ENCODE measurements at regions not wholly inside any gene's neighbourhood (a gene's known extent, or its start where the extent isn't known, plus 50 kb on each side); places are given as distances from the start of the nearest gene placed in this dataset.

GRCh38 chr20:60789399-60789798 is 462.7 kb upstream of the CDH4 start:
- no peak for TF ChIP-seq SMC3 (IDR thresholded peaks at IDR 0.05; ENCODE audit: low read depth, low read length)
- TF ChIP-seq, protein P1, sequence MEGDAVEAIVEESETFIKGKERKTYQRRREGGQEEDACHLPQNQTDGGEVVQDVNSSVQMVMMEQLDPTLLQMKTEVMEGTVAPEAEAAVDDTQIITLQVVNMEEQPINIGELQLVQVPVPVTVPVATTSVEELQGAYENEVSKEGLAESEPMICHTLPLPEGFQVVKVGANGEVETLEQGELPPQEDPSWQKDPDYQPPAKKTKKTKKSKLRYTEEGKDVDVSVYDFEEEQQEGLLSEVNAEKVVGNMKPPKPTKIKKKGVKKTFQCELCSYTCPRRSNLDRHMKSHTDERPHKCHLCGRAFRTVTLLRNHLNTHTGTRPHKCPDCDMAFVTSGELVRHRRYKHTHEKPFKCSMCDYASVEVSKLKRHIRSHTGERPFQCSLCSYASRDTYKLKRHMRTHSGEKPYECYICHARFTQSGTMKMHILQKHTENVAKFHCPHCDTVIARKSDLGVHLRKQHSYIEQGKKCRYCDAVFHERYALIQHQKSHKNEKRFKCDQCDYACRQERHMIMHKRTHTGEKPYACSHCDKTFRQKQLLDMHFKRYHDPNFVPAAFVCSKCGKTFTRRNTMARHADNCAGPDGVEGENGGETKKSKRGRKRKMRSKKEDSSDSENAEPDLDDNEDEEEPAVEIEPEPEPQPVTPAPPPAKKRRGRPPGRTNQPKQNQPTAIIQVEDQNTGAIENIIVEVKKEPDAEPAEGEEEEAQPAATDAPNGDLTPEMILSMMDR (IDR thresholded peaks at IDR 0.05), result no peak
- TF ChIP-seq USF2 (IDR thresholded peaks at IDR 0.05; ENCODE audit: borderline replicate concordance, low read depth, low read length), result no peak
- no peak for TF ChIP-seq IRF3 (IDR thresholded peaks at IDR 0.05; ENCODE audit: low read depth, low read length)
- TF ChIP-seq RCOR1 (IDR thresholded peaks at IDR 0.05; ENCODE audit: low read length), result no peak
- no peak for TF ChIP-seq MXI1 (IDR thresholded peaks at IDR 0.05; ENCODE audit: low read depth, low read length)
- TF ChIP-seq TAF1 (IDR thresholded peaks at IDR 0.05; ENCODE audit: borderline replicate concordance, low read depth, low read length), result no peak
- no peak for TF ChIP-seq MAX (IDR thresholded peaks at IDR 0.05; ENCODE audit: low read depth)
- TF ChIP-seq FOXJ3 (CRISPR knock-in tag; IDR thresholded peaks at IDR 0.05), result no peak
- TF ChIP-seq YY1 (IDR thresholded peaks at IDR 0.05; ENCODE audit: low read depth), result no peak

Measured in SK-N-SH (cell line).